8988T (cell line): ENCODE measurements at regions not wholly inside any gene's neighbourhood (a gene's known extent, or its start where the extent isn't known, plus 50 kb on each side); places are given as distances from the start of the nearest gene placed in this dataset.
A peak's percentile ranks its signal among the peaks of the same experiment; 100 is the strongest.
"Not testable (repeated sequence)": the region's sequence is repeated elsewhere in the genome, so short reads cannot be mapped to it uniquely, and the experiment has no call there.

ENCODE experiments used
- DNase-seq: peaks from one replicate; pipeline ENCODE4 v3.0.0; 2011

DNA sequence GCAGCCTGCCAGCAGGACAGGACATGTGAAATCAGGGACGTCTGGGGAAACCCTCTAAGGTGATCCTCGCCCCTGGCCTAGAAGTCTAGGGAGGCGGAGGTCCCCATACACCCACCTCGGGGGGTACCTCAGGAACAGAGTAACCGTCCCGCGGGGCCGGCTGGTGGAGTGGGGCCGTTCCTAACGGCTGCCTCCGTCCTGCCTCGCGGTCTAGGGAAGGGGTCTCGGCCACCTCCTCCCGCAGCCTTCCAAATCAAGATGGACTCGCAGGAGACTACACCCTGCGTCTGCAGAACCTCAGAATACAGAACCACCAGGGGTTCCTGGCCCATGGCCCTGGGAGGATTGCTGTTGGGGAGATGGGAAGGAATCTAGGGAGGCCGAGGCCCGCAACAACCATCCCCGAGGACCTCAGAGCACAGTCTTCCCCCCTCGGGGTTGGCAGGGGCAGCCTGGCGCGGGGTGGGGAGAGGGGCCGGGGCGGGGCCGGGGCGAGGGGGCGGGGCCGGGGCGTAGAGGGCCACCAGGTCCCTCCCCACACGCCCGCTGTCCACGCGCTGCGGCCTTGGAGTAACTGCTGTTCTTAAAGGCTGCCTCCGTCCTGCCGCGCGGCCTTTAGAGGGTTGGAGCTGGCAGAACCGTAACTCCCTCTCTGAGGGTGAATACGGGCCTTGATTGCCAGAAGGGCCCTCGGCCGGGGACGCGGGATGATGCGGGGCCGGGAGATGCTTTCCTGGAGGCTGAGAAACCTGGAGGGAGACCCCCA is 89.0 kb upstream of the MLN start:
- DNase-seq = no peak

DNA sequence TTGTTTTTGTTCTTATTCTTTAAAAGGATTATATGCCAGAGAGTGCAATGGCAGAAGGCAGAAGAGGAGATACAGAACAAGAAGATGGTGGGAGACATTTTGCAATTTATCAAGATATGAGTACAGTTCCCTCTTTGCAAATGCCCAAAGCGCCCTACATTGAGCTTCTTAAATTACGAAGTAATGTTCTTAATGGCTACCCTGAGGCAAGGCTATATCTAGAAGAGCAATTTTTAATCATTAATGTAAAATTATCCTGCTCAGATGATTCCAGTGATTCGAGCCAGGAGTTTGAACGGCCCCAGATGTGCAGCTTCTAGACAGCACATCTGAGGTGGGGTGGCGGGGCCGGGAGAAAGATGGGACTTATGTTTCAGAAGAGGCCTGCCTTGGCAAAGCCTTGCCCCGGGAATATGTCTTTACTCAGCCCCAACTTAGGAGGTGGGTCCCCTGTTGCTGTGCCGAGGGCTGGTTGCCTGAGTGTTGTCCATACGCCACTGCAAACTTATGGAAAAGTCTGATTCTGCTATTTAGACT is 84.9 kb upstream of the MLN start:
- DNase-seq = no peak

DNA sequence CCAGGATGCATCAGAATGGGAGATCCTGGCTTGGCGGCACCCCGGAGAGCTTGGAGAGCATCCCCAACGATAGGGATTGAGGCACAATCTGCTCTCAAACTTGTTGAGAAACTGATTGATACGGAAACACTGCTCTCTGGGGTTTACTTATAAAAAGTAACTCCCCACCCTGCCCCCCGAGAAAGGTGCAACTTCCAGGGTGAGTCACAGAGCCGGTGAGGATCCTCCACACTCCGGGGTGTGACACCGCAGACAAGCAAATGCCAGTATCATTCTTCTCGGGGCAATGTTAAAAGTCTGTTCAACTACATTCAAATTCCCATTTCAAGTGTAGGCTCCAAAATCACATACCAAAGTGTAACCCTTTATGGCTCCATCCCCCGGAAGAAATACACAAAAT is 84.4 kb upstream of the MLN start:
- DNase-seq = no peak

DNA sequence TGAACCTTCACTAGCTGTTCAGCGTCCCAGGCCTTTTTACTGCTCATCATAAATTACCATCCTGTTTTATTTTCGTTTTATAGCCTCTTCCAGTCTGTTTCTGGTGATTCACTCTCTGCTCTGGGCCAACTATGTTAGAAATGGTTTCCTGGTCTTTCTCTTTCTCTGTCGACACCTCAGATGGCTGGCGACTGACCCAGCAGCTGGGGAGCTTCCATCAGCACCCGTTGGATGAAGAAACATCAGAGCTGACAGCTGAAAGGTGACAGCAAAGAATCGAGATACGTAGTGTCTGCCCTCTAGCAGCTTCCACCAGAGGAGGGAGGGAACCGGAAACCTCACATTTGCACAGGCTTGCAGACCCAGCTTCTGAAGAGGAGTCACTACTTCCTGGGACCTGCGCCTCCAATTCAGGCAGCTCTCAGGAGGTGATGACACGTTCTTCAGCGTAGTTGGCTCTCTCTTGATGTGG is 82.9 kb upstream of the MLN start:
- no peak for DNase-seq

- DNase-seq = peak; percentile 78
Measured at GRCh38 chr6:33885132-33886057, 81.6 kb upstream of the MLN start.

DNA sequence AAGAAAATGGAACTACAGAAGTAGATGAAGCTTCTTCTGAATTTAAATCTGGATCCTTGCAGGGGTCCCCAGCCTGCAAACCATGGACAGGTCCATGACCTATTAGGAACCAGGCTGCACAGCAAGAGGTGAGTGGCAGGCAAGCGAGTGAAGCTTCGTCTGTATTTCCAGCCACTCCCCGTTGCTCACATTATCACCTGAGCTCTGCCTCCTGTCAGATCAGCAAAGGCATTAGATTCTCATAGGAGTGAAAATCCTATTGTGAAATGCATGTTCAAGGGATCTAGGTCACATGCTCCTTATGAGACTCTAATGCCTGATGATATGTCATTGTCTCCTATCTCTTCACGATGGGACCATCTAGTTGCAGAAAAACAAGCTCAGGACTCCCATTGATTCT is 79.8 kb upstream of the MLN start:
- not testable (repeated sequence) for DNase-seq

DNA sequence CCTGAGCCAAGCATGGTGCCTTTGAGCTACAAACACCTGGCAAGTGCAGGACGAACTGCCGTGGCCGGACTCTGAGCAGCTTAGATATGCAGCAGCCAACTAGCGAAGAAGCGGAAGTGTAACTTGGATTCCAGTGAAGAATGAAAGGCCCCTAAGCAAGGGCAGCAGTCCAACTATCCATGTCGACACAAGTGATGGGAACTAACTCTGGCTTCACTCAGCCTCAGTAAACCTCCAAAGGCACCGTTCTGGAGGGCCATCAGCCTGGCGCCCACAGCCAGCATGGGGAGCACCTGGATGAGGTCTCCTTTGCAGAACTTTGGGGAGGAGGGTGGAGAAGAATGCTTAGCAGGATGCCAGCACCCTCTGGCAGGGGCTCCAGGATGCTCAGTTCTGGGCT is 78.4 kb upstream of the MLN start:
- DNase-seq = no peak

DNA sequence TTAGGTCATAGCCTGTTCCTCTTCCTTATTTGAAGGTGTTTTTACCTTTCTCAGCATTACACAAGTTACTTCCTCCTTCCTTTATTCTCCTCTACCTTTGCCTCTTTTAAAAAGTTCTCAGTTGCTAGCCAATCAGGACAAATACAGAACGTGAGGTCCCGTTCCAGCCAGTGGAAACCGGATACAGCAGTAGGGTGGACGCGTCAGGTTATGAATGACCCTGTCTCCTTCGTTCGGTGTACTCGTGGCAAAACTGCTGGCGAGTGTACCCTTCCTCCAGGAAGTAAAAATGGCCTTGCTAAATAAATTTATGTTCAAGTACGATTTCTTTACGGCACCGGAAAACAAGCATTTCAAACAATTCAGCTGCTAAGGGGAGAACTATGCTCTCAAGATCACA is 77.0 kb upstream of the MLN start:
- DNase-seq = no peak

GRCh38 chr6:33880104-33880678 is 76.4 kb upstream of the MLN start:
- no peak for DNase-seq

GRCh38 chr6:33878562-33878961 is 74.8 kb upstream of the MLN start:
- DNase-seq = no peak

DNA sequence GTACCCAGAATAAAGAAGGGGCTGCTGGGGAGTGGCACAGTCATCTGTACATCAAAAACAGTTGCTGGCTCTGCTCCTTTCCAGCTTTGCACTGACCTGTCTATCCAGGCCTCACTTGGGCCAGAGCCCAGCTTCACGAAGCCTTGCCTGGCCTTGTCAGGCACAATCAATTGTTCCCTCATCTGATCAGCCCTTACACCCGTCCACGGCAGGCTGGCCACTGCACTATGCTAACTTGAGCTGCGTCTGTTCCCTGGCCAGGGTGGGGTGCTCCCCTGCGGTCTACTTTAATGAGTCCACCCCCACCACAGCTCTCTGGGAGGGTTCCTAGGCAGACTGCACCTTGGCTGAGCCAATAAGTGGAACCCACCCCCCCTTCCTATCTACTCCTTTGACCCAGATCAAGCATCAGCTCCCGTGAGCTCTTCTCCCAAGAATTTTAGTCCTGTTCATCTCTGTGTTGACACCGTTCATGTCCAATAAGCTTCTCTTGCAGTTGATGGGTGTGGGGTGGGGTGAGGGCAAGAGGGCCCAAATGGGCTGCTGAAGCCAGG is 74.3 kb upstream of the MLN start:
- DNase-seq = no peak

- no peak for DNase-seq
Measured at GRCh38 chr6:33875696-33876095, 71.9 kb upstream of the MLN start.

DNA sequence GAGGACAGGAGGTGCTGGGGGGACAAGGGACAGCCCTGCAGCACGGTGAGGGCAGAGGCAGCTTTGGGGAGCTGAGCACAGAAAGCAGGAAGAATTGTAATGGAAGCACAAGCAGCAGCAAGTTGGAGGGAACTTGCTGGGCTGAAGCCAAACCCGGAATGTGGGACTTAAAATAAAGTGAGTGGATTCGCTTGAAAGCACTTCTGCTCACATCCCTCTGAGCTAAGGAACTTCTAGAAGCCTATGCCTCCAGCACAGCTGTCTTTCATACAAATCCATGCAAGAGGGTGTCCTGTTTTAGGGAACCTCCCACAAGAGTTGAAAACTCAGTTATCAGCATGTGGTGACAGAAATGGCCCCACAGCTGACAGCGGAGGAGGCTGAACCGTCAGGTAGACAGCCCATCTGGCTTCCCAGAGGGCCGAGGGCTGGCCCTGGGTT is 71.4 kb upstream of the MLN start:
- DNase-seq = no peak

DNA sequence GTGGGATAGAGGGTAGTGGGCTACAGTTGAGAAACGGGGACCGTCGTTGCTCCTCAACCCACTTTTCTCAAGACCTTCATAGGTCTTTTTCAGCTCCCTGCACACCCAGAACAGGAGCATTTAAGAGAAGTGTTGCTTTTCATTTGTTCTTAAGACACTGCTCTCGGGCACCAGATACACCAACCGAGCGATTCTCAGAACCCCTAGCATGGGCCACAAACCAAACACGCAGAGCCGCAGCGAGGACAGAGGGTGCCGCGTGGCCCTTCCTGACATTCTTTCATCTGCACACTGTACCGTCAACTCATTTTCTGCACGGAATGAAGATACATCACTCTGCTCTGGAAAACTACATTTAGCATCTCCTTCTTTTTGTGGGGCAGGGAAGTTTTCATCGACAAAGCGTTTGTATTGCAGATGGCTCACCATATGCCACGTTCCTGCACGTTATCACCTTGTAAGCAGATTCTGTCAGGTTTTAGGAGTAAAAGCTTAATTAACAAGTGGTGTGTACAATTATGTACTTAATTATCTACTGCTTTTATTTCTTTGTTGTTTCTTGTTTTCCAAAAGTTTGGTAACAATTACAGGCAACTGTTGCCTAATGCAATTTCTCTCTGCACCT is 70.4 kb upstream of the MLN start:
- DNase-seq = no peak

DNA sequence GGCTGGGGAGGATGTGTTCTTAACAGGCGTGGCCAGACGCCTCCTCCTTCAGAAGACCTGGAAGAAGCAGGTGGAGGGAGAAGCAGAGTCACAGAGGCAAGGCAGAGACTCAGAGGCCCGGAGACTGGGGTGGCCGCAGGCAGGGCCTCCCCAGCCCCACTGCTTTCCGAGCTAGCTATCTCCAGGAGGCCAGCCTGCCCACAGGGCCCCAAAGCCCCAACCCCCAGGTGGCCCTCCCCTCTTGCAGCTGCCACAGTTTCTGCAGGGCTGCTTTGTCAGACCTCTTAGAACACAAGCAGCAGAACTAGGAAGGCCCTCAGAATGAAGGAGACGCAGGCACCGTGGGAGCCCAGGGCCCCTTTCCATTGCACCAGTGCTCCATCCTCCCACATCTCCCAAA is 69.0 kb upstream of the MLN start:
- no peak for DNase-seq

DNA sequence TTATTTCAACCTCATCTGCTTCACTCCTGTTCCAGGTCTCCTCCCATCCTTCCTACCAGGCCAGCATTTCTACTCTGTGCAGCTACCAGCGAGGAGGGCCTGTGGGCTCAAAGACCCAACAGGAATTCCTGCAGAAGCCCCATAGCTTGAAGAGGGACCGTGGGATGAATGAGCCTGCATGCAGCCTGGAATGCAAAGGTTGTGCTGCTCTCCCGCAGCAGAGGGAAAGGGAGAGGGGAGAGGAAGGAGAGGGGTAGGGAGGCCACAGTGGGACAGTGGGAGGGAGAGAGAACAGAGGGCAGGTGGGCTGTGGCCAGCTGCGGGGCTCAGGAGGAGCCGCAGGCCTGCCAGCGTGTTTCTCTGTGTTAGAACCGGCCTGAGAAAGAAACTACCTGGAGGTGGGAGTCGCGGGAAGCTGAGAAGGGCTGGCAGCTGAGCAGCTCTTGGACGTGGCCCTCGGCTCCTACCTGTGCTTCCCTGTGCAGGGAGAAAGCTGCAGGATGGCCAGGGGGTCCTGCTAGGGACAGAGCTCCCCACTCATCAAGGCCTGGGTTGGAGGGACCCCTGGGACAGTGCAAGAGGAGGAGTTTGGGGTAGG is 66.1 kb upstream of the MLN start:
- no peak for DNase-seq

DNA sequence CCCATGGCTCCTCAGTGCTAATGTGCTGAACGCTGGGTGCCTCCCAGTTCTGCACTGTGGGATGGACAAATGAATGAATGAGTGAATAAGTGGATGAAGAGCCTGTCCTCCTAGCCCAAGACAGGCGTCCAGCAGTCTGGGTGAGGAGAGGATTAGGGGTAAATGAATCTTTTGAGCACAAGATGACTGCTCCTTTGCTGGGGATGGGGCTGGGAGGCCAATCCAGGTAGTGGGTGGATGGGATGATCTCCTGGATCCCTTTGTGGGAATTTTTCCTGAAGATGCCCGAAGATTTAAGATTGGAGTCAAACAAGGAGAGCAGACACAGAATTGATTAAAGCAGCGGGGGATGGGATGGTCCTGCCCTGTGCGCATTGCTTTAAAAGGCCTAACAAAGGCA is 65.3 kb upstream of the MLN start:
- DNase-seq = no peak

- no peak for DNase-seq
Measured at GRCh38 chr6:33868141-33868540, 64.3 kb upstream of the MLN start.

DNA sequence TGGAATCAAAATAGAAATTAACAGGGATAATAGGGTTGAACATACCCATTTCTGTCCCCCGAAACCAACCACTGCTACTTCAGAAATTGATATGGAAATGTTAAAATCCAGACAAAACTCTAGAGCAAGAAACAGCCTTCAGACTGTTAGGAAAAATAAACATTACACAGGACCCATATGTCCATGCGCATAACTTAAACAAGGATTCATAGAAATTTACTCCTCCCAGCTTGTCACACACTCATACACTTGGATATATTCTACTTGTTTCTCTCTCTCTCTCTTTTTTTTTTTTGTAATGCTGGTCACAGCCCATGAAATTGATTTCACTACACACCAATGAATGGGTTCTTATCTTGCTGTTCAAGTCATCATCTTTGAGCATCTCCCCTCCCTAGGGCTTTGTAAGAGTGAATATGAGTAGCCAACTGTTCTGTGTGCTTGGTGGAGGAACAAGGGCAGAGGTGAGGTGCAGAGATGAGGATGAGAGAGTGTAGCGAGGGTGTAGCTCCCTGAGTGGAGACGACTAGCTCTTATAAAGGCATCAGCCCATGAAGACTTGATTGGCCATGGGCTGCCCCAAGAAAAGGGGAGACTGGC is 61.8 kb upstream of the MLN start:
- DNase-seq = no peak

- DNase-seq = no peak
Measured at GRCh38 chr6:33863723-33864440, 60.1 kb upstream of the MLN start.

- DNase-seq = no peak
Measured at GRCh38 chr6:33863084-33863483, 59.3 kb upstream of the MLN start.
